HEK293T (cell line): ENCODE measurements at regions not wholly inside any gene's neighbourhood (a gene's known extent, or its start where the extent isn't known, plus 50 kb on each side); places are given as distances from the start of the nearest gene placed in this dataset.

ENCODE experiments used
- CTCF ChIA-PET: fragments of 350-600 bp; formaldehyde crosslinking; extraction: SDS; loops from one replicate; lab custom pipeline; 2021; ENCODE audit warnings: antibody characterized with exemption, inconsistent platforms; lab: Yijun Ruan, JAX
- POLR2A ChIA-PET: fragments of 350-600 bp; formaldehyde crosslinking; extraction: SDS; loops from one replicate; lab custom pipeline; 2020; ENCODE audit warnings: antibody characterized with exemption, inconsistent platforms; lab: Yijun Ruan, JAX
- DNase-seq: peaks from one replicate; pipeline ENCODE4 v3.0.0; 2012; ENCODE audit warnings: mixed read lengths; ENCODE audit errors: extremely low spot score
- ARNT ChIP-seq: fragments of 450-650 bp; IDR thresholded peaks from 2 replicates; pipeline ENCODE4 v1.6.1; 2017; ENCODE audit warnings: mild to moderate bottlenecking
- BHLHE40 ChIP-seq: fragments of 450-650 bp; IDR thresholded peaks from 2 replicates; pipeline ENCODE4 v1.6.1; 2016; ENCODE audit warnings: mild to moderate bottlenecking, moderate library complexity, borderline replicate concordance
- CTBP1 ChIP-seq: fragments of 450-650 bp; IDR thresholded peaks from 2 replicates; pipeline ENCODE4 v1.6.1; 2016; ENCODE audit warnings: borderline replicate concordance
- ELF4 ChIP-seq: fragments of 450-650 bp; IDR thresholded peaks from 2 replicates; pipeline ENCODE4 v1.6.1; 2017; ENCODE audit warnings: antibody characterized with exemption
- FOXA1 ChIP-seq: fragments of 450-650 bp; IDR thresholded peaks from 2 replicates; pipeline ENCODE4 v1.6.1; 2016; ENCODE audit warnings: mild to moderate bottlenecking
- FOXK2 ChIP-seq: fragments of 450-650 bp; IDR thresholded peaks from 2 replicates; pipeline ENCODE4 v1.6.1; 2016; ENCODE audit warnings: mild to moderate bottlenecking
- FOXM1 ChIP-seq: fragments of 450-650 bp; IDR thresholded peaks from 2 replicates; pipeline ENCODE4 v1.6.1; 2017; ENCODE audit warnings: mild to moderate bottlenecking, borderline replicate concordance
- HDGF ChIP-seq: fragments of 450-650 bp; IDR thresholded peaks from 2 replicates; pipeline ENCODE4 v1.6.1; 2017; ENCODE audit warnings: antibody characterized with exemption, borderline replicate concordance
- L3MBTL2 ChIP-seq: fragments of 450-650 bp; conservative IDR thresholded peaks from 2 replicates; pipeline ENCODE4 v1.6.1; 2016; ENCODE audit warnings: mild to moderate bottlenecking
- LEF1 ChIP-seq: fragments of 450-650 bp; IDR thresholded peaks from 2 replicates; pipeline ENCODE4 v1.6.1; 2017; ENCODE audit warnings: mild to moderate bottlenecking, borderline replicate concordance
- NFRKB ChIP-seq: fragments of 450-650 bp; IDR thresholded peaks from 2 replicates; pipeline ENCODE4 v1.6.1; 2016; ENCODE audit warnings: mild to moderate bottlenecking, moderate library complexity
- SP1 ChIP-seq: fragments of 450-650 bp; IDR thresholded peaks from 2 replicates; pipeline ENCODE4 v1.6.1; 2017
- SUZ12 ChIP-seq: fragments of 450-650 bp; IDR thresholded peaks from 2 replicates; pipeline ENCODE4 v1.6.1; 2016; ENCODE audit warnings: mild to moderate bottlenecking
- TARDBP ChIP-seq: fragments of 450-650 bp; IDR thresholded peaks from 2 replicates; pipeline ENCODE4 v1.6.1; 2016
- ZNF384 ChIP-seq: fragments of 450-650 bp; IDR thresholded peaks from 2 replicates; pipeline ENCODE4 v1.6.1; 2016
- TF ChIP-seq, protein P1 (sequence below): fragments of 450-650 bp; IDR thresholded peaks from 2 replicates; pipeline ENCODE4 v1.6.1; 2016

- ChIA-PET CTCF (no interaction called here), POLR2A (no interaction called here)
- TF ChIP-seq NFRKB (no peak), FOXA1 (no peak), L3MBTL2 (no peak), HDGF (no peak), ARNT (no peak), ELF4 (no peak), ZNF384 (no peak), BHLHE40 (no peak), SUZ12 (no peak), FOXM1 (no peak), SP1 (no peak), LEF1 (no peak), CTBP1 (no peak)
- TF ChIP-seq, protein P1, sequence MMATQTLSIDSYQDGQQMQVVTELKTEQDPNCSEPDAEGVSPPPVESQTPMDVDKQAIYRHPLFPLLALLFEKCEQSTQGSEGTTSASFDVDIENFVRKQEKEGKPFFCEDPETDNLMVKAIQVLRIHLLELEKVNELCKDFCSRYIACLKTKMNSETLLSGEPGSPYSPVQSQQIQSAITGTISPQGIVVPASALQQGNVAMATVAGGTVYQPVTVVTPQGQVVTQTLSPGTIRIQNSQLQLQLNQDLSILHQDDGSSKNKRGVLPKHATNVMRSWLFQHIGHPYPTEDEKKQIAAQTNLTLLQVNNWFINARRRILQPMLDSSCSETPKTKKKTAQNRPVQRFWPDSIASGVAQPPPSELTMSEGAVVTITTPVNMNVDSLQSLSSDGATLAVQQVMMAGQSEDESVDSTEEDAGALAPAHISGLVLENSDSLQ = no peak
- DNase-seq = no peak
Observed at GRCh38 chr17:13086142-13086769, 68.4 kb upstream of the ELAC2 start.

GRCh38 chr17:13085578-13085977, 67.8 kb upstream of the ELAC2 start:
- TF ChIP-seq ELF4 (no peak), FOXA1 (no peak), FOXM1 (no peak), CTBP1 (no peak), L3MBTL2 (no peak), SP1 (no peak)
- TF ChIP-seq, protein P1 = no peak
- ChIA-PET CTCF (no interaction called here), POLR2A (no interaction called here)
- no peak for DNase-seq

DNA sequence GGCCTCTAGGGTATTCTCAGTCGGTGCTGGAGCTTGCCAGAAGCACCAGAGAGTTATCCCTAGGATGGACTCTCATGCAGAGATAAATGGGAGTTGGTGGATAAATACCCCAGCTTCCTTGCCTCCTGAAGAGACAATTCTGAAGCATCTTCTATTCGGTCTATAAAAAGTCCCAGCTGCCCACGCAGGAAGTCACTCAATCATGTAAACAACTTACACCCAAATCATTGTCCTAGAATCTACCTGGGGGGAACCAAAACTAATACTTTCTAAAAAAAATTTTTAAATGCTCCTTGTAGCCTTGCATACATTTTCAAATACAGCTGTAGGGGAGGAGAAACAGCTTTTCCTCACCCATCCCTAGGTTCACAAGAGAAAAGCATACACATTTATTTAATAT, 66.6 kb upstream of the ELAC2 start:
- CTCF ChIA-PET = no interaction called here
- POLR2A ChIA-PET = no interaction called here
- TF ChIP-seq CTBP1 (no peak), FOXA1 (no peak), ARNT (no peak)
- no peak for DNase-seq

DNA sequence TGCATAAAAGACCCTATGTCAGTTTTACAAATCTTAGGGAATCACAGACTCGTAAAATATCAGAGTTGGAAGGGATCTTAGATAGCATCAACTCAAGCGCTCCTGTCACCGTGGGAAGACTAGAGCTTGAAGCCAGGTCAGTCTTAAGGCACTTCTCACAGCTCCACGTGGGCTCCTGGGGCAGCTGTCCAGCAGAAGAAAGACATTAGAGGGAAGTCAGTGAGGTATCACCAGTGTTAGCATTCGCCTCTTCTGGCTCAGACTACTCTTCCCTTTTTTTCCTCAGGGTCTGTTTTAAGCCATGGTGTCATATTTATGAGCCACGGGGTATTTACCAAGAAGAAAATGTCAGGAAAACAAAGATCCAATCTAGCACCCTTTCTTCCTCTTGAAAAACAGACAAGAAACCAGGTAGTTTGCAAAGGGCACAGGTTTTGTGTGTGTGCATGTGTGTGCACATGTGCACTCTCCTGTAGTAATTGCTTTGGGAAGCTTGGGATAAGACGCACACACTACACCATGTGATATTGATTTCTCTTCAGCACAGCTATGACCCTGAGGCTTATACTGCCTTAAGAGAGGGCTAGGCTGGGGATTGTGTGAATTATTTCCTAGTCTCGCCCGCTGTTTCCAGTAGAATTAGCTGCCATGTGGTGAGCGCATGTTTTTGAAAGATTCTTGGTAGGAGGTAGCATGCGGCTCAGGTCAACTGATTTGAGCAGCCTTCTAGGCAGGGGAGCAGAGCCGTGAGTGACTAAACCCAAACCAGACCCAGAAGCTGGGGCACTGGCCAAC, 61.0 kb upstream of the ELAC2 start:
- TF ChIP-seq, protein P1 = no peak
- TF ChIP-seq FOXM1 (no peak), HDGF (no peak), ARNT (no peak), FOXK2 (no peak), SP1 (no peak), NFRKB (no peak), FOXA1 (no peak), BHLHE40 (no peak), SUZ12 (no peak), L3MBTL2 (no peak), ZNF384 (no peak), CTBP1 (no peak), LEF1 (no peak)
- ChIA-PET CTCF (interaction anchor here (0.7 to 0.9 kb wide), 2 partner anchors 36 to 486 kb away, joined by 3 read pairs; no protein-coding TSS in a partner anchor), POLR2A (no interaction called here)
- DNase-seq = no peak

DNA sequence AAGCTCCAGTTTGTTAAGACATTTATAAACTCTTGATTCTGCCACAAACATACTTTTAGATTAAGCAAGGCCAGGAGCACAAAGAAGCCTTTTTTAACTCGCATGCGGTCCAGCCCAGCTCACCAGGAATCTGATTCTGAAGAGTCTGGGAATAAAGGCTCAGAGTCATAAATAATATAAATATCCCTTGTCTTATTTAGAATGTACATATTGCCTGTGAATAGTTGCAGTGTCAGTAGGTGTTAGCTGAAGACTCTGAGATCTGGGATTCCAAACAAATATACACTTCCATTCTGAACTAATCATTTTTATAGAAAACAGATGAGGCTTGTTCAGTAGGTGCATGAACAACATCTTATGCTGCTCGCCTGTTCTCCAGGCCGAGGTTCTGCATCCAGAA, 59.1 kb upstream of the ELAC2 start:
- ChIA-PET CTCF (interaction anchor here (0.6 kb wide), 1 partner anchor 53 kb away, joined by 3 read pairs; no protein-coding TSS in a partner anchor), POLR2A (no interaction called here)
- DNase-seq = no peak
- no peak for TF ChIP-seq FOXA1
- no peak for TF ChIP-seq BHLHE40
- no peak for TF ChIP-seq NFRKB
- no peak for TF ChIP-seq SUZ12
- no peak for TF ChIP-seq ARNT
- TF ChIP-seq HDGF = no peak
- TF ChIP-seq L3MBTL2 = no peak
- no peak for TF ChIP-seq FOXK2
- TF ChIP-seq TARDBP = no peak
- TF ChIP-seq SP1 = no peak
- TF ChIP-seq ELF4 = no peak
- TF ChIP-seq, protein P1 = no peak

DNA sequence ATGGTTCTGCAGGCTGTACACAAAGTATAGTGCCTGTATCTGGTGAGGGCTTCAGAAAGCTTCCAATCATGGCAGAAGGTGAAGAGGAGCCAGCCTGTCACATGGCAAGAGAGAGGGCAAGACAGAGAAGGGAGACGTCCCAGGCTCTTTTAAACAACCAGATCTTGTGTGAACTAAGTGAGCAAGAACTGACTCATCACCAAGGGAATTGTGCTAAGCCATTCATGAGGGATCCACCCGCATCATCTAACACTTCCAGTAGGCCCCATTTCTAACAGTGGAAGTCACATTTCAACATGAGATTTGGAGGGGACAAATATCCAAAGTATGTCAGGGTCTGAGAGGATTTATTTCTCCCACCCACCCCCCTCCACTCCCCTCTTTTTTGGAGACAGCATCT, 56.2 kb upstream of the ELAC2 start:
- POLR2A ChIA-PET = no interaction called here
- no peak for TF ChIP-seq CTBP1
- TF ChIP-seq ELF4 = no peak
- TF ChIP-seq L3MBTL2 = no peak
- TF ChIP-seq BHLHE40 = no peak
- TF ChIP-seq ZNF384 = no peak
- no peak for TF ChIP-seq SUZ12
- TF ChIP-seq TARDBP = no peak
- TF ChIP-seq, protein P1 = no peak
- TF ChIP-seq ARNT = no peak
- no peak for TF ChIP-seq FOXA1
- TF ChIP-seq FOXK2 = no peak
- no peak for TF ChIP-seq HDGF
- no peak for TF ChIP-seq SP1
- no peak for TF ChIP-seq NFRKB
- no peak for TF ChIP-seq LEF1
- TF ChIP-seq FOXM1 = no peak
- no peak for DNase-seq
- CTCF ChIA-PET = no interaction called here
